Renal cortex interstitium (tissue), 11 donors: ENCODE measurements at regions not wholly inside any gene's neighbourhood (a gene's known extent, or its start where the extent isn't known, plus 50 kb on each side); places are given as distances from the start of the nearest gene placed in this dataset.

ENCODE experiments used
- DNase-seq, 11 donors: peaks; one replicate each; pipeline ENCODE4 v3.0.0-alpha.2; 2013; ENCODE audit warnings: low read depth in 9 of 11, low spot score in 4 of 11; ENCODE audit errors: extremely low read depth in 1 of 11

DNA sequence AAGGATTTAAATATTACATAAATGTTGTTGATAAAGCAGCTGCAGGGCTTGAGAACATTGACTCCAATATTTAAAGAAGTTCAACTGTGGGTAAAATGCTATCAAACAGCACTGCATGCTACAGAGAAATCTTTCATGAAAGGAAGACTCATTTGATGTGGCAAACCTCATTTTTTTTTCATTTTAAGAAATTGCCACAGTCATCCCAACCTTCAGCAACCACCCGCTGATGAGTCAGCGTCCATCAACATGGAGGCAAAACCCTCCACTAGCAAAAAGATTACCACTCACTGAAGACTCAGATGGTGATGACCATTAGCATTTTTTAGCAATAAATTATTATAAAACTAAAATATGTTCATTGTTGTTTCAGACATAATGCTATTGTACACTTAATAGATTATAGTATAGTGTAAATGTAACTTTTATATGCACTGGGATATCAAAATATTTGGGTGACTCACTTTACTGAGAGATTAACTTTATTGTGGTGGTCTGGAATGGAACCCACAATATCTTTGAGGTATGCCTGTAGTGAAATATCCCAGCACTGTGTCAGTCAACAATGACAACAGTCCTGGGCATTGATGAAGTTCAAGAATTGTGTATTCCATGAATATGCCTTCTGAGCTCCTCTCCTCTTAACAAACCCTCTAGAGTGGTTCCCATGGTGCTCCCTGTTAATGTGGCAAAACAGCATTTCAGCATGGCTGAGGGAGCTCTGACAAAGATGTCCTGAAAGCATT lies 52.4 kb upstream of the SOX21 start:
- DNase-seq = no peak
